HG03575 (cell line): ENCODE measurements at regions not wholly inside any gene's neighbourhood (a gene's known extent, or its start where the extent isn't known, plus 50 kb on each side); places are given as distances from the start of the nearest gene placed in this dataset.

ENCODE experiments used
- ATAC-seq: cut with Tn5 transposase; IDR thresholded peaks from one replicate; pipeline ENCODE4 v1.9.1; 2021; ENCODE audit not compliant: unreplicated experiment, insufficient number of reproducible peaks, low FRiP score; ENCODE audit errors: extremely low read depth

DNA sequence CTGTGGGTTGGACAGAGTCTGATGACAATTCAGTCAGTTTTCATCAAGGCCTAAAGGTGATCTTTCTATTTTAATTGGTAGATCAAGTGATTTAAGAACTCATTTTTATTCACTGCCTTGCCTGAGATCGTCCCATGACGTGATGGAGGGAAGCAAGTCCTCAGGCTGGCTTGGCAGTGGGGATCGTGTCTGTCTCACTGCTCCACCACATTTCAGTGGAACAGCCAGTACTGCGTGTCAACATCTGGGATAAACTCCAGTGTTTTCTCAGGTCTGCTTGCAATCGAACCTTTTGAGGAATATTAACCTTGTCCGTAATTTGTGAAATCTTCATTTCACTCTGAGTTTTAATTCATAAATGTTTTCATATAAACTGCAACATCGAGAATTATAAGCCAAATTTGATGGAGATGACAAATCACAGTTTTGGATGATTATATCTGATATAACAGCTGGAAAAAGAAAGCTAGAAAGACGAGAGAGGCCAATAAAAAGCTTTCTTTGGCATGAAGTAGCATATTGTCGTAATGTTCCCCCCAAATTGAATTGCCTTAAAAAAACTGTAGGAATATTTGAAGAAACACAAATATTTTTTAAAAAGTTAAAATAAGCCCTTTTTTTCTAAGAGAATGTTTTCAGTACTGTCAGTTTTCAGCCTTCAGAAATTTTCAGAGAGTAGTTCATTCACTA lies 414.7 kb upstream of the SPRED2 start:
- no peak for ATAC-seq

DNA sequence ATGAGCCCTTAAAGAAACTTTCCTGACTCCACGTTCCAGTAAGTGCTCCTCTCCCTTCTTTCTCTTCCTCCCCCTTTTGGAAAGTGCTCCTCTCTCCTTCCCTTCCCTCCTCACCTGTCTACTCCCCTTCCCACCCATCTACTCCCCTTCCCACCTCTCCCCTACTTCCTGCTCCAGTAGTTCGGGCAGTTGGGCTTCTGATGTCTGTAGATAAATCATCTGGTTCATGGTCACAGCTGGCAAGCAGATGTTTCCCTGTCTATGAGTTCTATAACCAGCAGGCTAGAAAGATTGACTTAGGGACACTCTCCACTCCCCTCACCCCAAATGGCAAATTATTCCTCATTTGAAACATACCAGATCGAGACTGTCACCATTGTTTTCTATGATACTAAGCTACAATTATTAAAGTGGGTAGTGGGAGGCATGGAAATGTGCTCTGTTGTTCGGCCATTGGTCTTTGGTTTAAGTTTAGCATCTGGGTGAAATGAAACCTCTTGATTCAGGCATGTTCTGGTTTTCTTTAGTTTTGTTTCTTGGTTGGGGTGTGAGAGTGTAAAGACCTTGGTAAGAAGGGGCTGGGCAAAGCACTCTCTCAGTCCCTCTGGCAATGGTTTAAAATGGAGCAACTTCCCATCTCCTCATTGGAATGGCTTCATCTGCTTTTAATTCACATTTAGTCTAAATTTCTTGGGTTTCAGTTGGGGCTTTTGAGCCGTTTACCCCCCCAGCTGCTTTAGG lies 413.2 kb upstream of the SPRED2 start:
- no peak for ATAC-seq

DNA sequence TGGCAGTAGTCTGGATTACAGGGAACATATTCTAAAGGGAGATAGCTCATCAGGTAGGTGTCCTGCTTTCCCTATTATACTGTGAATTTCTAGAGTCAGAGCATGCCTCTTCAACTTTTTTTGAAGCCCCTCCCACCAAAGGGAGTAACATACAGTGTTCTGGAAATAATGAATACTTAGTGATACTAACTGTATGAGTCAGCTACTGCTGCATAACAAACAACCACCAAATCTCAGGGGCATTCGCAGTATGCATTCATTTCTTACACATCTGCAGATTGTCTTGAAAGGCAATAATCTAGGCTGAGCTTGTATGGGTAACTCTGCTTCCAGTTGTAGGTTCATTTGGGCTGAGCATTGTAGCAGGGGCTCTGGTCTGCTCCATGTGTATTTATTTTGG lies 409.7 kb upstream of the SPRED2 start:
- ATAC-seq, result no peak

DNA sequence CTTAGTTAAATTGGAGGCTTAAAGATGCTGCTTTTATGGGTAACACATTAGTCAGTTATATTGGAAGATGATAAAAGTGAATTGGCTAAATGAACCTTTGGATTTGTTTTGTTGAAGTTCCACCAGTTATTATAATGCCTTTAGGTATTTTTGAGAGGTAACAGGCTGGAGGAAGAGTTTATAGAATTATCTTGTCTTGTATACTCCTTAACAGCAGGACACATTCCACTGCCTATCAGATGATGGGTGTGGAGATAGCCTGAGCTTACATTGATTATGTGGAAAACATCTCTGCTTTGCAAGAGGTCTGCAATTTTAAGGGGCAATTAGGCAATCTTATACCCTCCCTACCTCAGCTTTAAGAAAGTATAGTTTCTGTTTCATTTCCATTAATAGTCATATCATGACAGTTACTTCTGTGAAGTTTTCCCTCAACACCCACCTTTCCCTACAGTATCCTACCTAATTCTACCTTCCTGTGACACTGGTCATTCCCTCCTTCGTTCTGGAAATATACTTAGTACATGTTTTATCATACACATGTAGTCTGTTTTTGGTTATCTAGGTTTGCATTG lies 403.7 kb upstream of the SPRED2 start:
- no peak for ATAC-seq

DNA sequence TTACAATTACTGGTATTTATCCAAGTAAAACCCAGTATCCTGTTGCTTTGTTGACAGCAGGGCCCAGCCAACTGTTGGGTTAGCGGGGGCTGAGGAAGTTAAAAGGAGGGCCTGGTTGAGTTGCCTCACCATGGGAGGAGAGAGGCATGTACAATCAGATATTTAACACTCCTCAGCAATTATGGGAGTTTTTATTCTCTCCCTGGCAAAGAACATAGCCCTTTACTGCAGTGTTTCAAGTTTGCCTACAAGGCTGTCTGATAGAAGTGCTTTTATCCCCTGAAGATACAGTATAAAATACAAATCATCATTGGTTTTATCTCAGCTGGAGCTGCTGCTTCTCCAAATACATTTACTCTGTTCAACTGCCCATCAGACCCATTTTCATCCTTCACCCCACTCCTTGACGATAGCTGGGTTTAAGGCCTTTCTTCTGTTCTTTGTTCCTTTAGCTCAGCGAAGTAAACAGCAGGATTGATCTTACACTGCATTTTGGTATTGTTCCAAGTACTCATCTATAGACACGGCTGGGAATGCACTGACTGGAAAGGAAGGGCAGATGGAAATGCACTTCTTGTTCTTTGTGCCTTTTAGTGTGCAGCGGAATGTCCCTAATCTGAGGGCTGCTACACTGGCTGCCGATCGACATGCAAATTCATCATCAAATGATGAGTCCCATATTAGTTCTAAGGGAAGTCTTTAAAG lies 402.5 kb upstream of the SPRED2 start:
- ATAC-seq, result no peak

DNA sequence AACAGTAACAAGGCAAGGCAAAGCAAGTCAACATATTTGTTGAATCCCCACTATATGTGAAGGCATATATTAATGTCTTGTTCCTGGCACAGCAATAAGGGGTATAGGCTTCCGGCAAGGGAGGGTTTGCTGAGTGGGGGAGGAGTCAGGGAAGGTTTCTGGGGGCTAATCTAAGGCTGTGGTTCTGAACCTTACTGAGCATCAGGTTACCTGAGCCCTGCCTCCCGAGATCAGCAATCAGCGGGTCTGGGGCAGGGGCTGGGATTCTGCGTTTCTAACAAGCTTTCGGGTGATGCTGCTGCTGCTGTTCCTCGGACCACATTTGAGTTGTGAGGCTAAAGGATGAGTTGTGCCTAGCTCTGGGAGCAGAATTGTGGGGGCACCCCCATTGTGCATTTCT lies 401.7 kb upstream of the SPRED2 start:
- no peak for ATAC-seq

DNA sequence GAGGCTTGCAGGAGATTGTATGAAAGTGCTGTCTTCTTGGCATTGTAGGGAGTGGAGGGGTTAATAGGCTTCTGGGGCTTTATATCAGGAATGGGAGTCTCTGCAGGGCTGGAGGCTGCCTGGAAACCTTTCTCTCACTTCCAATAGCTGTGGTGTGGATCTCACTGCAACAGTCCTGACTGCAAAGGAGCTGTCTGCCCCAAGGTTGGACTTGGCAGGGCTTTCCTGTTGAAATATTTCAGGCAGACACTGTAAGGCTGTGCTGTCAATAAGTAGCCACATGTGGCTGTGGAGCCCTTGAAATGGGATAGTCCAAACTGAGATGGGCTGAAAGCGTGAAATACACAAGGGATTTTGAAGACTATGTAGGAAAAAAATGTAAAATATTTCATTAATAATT lies 399.1 kb upstream of the SPRED2 start:
- ATAC-seq, result no peak

DNA sequence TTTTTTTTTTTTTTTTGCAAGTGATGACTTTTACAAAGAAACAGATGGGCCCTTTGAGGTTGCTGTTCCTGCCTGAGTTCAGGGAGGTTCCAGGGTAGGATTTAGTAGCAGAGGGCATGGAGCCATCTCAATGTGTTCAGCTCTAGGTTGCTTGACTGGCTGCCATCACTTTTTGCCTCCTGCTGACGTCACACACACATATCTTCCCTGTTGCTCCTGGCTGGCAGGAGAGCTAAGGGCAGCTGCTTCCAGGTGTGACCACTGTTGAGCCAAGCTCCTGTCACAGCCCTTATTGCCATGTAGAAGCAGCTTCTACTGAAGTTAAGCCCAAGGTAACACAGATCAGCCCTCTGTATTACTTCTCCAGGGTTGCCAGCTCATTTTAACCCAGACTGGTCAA lies 394.2 kb upstream of the SPRED2 start:
- ATAC-seq, result no peak

DNA sequence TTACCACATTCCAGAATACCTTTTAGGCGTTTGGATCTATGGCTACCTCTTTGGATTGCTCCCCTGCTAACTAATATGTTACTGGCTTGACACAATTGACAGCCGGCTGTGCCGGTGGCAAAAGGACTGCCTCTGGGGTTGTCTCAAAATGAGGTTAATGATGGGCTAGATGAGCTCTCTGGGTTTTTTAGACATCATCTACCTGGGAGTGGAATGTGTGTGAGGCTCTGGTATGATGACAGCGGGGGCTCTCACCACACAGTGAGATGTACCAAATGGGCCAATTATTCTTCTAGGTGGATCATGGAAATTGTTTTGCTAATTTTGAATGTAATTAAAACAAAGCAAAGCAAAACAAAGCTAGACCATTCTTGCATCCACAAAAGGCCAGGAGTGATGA lies 391.1 kb upstream of the SPRED2 start:
- ATAC-seq, result no peak

DNA sequence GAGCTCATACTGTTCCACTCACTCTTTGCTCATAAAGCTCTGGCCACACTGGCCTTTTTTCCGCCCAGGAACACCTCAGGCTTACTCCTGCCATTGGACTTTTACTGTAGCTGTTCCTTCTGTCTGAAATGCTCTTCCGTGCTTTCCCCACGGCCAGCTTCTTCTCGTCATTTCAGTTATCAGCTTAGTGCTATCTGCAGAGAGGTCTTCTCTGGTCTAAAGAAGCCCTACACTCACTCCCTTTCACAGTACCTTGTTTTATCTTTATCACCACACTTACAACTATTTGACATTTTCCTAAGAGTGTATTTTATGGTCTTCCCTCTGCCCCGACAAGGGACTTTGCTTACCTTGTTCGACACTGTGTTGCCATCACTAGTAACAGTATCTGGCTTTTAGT lies 388.1 kb upstream of the SPRED2 start:
- ATAC-seq, result no peak

DNA sequence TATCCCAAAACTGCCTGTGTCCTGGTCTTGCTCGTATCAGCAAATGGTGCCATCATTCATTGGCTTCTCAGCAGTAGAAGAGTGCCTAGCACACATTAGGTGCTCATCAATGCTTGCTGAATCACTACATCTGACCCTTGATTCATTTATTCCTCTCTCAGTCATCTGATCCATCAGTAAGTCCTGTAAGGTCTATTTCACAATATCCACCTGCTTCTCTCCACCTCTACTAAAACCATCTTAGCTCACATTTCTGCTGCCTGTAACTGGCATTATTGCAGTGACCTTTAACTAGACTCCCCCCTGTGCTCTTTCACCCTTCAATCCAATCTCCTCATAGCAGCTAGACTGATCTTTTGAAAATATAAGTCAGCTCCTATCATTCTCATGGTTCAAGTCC lies 387.6 kb upstream of the SPRED2 start:
- no peak for ATAC-seq

DNA sequence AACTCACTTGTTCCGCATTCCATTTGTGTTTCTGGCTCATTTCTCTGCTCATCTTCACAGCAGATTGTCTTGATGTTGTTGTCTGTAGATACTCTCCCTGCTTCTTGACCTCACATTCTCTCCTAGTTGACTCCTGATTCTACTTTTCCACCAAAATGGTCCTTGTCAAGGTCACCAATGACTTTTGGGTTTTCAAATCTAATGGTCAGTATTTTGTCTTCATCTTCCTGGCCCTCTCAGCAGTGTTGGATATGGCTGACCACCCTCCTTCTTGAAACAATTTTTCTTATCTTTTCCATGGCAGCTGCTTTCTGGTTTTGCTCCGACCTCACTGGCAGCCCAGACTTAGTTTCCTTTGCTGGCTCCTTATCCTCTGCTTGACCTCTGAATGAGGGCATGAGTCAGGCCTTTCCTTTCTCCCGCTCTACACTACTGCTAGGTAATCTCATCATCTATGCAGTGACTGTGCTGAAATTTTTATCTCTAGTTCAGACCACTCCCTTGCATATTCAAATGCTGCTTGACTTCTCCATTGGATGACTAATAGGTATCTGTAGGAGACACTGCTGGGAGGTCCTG lies 386.6 kb upstream of the SPRED2 start:
- no peak for ATAC-seq

DNA sequence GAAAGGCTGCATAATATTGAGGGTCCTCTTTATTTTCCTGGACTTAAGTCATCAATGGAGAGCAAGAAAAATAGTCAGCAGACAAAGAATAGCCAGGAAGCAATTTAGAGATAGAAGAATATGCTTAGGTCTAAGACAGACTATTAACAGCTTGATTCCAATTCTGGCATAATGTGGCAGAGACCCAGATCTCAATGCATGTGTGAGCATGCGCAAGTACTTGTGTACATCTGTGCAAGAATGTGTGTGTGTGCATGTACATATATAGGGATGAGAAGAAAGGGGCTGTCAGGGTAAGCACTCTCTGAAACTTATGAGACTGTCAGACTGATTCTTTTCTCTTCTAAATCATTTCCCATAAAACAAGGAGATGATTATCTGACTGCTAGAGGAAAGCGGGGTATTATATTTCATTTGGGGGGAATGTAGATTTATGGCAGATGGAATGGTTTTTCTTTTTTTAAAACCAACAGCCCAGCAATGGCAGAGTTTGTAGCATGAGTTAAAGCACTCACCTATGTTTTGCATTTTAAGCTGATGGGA lies 381.3 kb upstream of the SPRED2 start:
- no peak for ATAC-seq

DNA sequence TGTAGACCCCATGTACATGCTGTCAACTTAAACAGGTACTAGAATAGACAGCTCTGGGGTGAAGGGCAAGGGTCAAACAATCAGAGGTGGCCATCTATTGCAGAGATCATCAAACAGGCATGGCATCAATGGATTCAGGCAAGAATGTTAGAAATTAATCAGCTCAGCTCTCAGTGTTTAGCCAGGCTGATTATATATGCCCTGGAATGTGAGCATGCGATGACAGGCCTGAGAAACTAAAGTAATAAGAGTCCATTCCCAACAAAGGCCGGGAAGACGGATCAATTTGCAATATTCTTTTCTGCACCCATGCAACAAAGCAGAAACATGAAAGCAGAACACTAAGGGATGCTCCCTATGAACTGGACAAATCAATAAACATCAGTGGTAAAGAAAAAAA lies 380.5 kb upstream of the SPRED2 start:
- no peak for ATAC-seq

DNA sequence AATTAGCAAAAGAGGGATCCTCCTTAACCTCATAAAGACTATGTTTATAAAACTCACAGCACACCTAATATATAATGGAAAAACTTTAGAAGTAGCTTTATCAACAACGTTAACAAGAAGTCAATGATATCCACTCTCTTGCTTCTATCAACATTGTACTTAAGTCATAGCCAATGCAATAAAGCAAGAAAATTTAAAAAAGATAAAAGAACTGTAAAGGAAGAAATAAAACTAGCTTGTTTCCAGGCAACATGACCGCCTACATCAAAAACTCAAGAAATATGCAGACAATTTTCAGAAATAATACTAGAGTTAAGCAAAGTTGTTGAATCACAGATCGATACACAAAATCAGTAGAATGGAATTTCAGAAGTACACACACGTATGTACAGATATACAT lies 375.5 kb upstream of the SPRED2 start:
- no peak for ATAC-seq

DNA sequence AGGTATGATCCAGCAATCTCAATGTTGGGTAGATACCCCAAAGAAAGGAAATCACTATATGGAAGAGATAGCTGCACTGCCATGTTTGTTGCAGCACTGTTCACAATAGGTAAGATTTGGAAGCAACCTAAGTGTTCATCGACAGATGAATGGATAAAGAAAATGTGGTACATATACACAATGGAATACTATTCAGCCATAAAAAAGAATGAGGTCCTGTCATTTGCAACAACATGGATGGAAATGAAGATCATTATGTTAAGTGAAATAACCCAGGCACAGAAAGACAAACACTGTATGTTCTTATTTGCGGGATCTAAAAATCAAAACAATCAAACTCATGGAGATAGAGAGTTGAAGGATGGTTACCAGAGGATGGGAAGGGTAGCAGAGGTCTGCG lies 372.4 kb upstream of the SPRED2 start:
- no peak for ATAC-seq

DNA sequence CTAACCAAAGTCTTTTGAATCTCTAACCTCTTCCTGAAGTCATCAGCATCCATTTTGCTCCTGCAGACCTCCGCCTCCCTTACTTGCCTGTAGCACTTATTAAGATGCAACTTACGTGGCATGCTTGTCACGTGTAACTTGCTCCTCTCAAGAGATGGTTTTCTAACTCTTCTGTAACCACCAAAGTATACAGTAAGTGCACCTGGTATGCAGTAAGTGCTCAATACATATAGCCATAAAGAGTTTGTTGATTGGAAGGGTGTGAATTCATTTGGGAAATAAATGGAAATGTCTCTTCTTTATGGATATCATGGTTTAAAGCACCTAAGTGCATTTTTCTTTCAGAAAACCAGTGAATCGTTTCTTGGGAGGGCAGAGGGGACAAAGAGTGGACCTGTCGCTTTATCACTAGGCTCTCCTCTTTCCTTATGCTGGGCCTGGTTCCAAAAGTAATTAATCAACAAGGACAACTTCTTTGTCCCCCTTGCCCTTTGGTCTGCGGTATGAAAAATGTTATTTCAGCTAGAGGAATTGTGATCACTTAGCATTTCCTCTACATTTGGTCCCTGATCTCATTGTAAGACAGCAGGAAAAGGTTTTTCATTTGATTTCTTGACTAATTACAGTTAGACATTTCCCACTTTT lies 370.0 kb upstream of the SPRED2 start:
- no peak for ATAC-seq

DNA sequence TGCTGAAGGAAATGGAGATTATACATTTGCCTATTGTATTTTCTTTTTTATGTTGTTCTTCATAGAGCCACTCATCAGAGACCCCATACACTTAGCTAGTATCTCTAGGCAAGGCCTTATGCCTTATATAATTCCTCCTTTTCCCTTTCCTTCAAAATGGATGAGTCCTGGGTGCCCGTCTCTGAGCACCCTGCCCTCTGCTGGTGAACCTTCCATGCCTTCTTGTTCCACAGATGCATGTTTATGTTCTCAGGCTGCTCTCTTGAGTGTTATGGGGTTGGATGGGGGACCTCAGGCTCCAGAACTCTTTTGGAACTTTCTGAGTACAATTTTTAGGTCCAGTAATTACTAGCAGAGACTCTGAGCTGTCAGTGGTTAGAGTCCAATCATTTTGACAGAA lies 368.6 kb upstream of the SPRED2 start:
- ATAC-seq, result no peak
